Neural cell (in vitro differentiated cells): ENCODE measurements at regions not wholly inside any gene's neighbourhood (a gene's known extent, or its start where the extent isn't known, plus 50 kb on each side); places are given as distances from the start of the nearest gene placed in this dataset.

Source experiments
- H2AFZ ChIP-seq: fragments of 200-600, 300-800 bp; sonication (generic), shearing (Covaris generic); 2 replicates; pipeline ENCODE4 v1.6.0; 2014; ENCODE audit warnings: low read depth, mild to moderate bottlenecking, antibody characterized with exemption, low read length, moderate library complexity
- H3F3A ChIP-seq: fragments of 200-600 bp; shearing (Covaris generic); 2 replicates; pipeline ENCODE4 v1.6.1; 2016; ENCODE audit warnings: mild to moderate bottlenecking, moderate library complexity, mixed read lengths, antibody characterized with exemption, low read length; ENCODE audit not compliant: insufficient read depth, poor library complexity, severe bottlenecking
- H3K27ac ChIP-seq: fragments of 200-600, 300-800 bp; sonication (generic), shearing (Covaris generic); 2 replicates; pipeline ENCODE4 v1.5.1; 2014; ENCODE audit warnings: mild to moderate bottlenecking, low read length, moderate library complexity
- H3K27me3 ChIP-seq: fragments of 300-800, 200-600 bp; sonication (generic), shearing (Covaris generic); 2 replicates; pipeline ENCODE4 v1.6.0; 2014; ENCODE audit warnings: mild to moderate bottlenecking, low read depth, low read length, moderate library complexity; ENCODE audit not compliant: insufficient read depth
- H3K36me3 ChIP-seq: fragments of 300-800, 200-600 bp; sonication (generic), shearing (Covaris generic); 2 replicates; pipeline ENCODE4 v1.5.1; 2014; ENCODE audit warnings: mild to moderate bottlenecking, antibody characterized with exemption, low read length, moderate library complexity; ENCODE audit not compliant: insufficient read depth
- H3K4me2 ChIP-seq: fragments of 300-800, 200-600 bp; sonication (generic), shearing (Covaris generic); 2 replicates; pipeline ENCODE4 v1.6.0; 2014; ENCODE audit warnings: mild to moderate bottlenecking, low read length
- H3K4me3 ChIP-seq: fragments of 300-800, 200-600 bp; sonication (generic), shearing (Covaris generic); 2 replicates; pipeline ENCODE4 v1.5.1; 2014; ENCODE audit warnings: mild to moderate bottlenecking, low read length, moderate library complexity
- H3K79me2 ChIP-seq: fragments of 200-600 bp; shearing (Covaris generic); replicated peaks from 2 replicates; pipeline ENCODE4 v1.6.0; 2014; ENCODE audit warnings: mild to moderate bottlenecking, low read length, moderate library complexity; ENCODE audit not compliant: insufficient read depth
- H3K9ac ChIP-seq: fragments of 300-800, 200-600 bp; sonication (generic), shearing (Covaris generic); 2 replicates; pipeline ENCODE4 v1.6.1; 2016; ENCODE audit warnings: mild to moderate bottlenecking, low read length, mixed read lengths
- H3K9me2 ChIP-seq: fragments of 200-600 bp; shearing (Covaris generic); 2 replicates; pipeline ENCODE4 v1.6.1; 2016; ENCODE audit warnings: mild to moderate bottlenecking, low read length, mixed read lengths; ENCODE audit not compliant: insufficient read depth
- H3K9me3 ChIP-seq: fragments of 200-600, 300-800 bp; sonication (generic), shearing (Covaris generic); 2 replicates; pipeline ENCODE4 v1.6.1; 2016; ENCODE audit warnings: mild to moderate bottlenecking, mixed run types, low read length, moderate library complexity, mixed read lengths
- H4K20me1 ChIP-seq: fragments of 200-600 bp; shearing (Covaris generic); 2 replicates; pipeline ENCODE4 v1.6.1; 2016; ENCODE audit warnings: mild to moderate bottlenecking, mixed run types; ENCODE audit not compliant: insufficient read depth
- CTCF ChIP-seq: fragments of 450-650 bp; IDR thresholded peaks from 2 replicates; pipeline ENCODE4 v1.5.1; 2014; ENCODE audit warnings: antibody characterized with exemption, mild to moderate bottlenecking, moderate library complexity; ENCODE audit not compliant: poor library complexity, severe bottlenecking
- EP300 ChIP-seq: fragments of 450-650 bp; conservative IDR thresholded peaks from 2 replicates; pipeline ENCODE4 v1.6.1; 2014; ENCODE audit warnings: antibody characterized with exemption, mild to moderate bottlenecking, moderate library complexity; ENCODE audit not compliant: poor library complexity, severe bottlenecking
- EZH2 ChIP-seq: fragments of 200-600, 300-800 bp; shearing (Covaris generic), sonication (generic); IDR thresholded peaks from 2 replicates; pipeline ENCODE4 v1.6.1; 2014; ENCODE audit warnings: antibody characterized with exemption, low read length, borderline replicate concordance, mild to moderate bottlenecking; ENCODE audit not compliant: insufficient read depth, poor library complexity, severe bottlenecking
- MXI1 ChIP-seq: fragments of 450-650 bp; conservative IDR thresholded peaks from 2 replicates; pipeline ENCODE4 v1.6.1; 2014; ENCODE audit warnings: antibody characterized with exemption, mild to moderate bottlenecking; ENCODE audit not compliant: poor library complexity, severe bottlenecking
- POLR2AphosphoS5 ChIP-seq: IDR thresholded peaks from 2 replicates; pipeline ENCODE4 v1.6.1; 2012
- RAD21 ChIP-seq: fragments of 450-650 bp; conservative IDR thresholded peaks from 2 replicates; pipeline ENCODE4 v1.6.1; 2014; ENCODE audit warnings: antibody characterized with exemption, mild to moderate bottlenecking, moderate library complexity
- REST ChIP-seq: IDR thresholded peaks from 2 replicates; pipeline ENCODE4 v1.6.1; 2012; ENCODE audit warnings: borderline replicate concordance
- SMC3 ChIP-seq: fragments of 450-650 bp; conservative IDR thresholded peaks from 2 replicates; pipeline ENCODE4 v1.6.1; 2014; ENCODE audit warnings: antibody characterized with exemption, mild to moderate bottlenecking, moderate library complexity; ENCODE audit not compliant: poor library complexity
- TAF1 ChIP-seq: IDR thresholded peaks from 2 replicates; pipeline ENCODE4 v1.6.1; 2012; ENCODE audit warnings: low read depth

- no peaks in the 10 kb centered on the region for H3K36me3 ChIP-seq
- no peaks in the 10 kb centered on the region for H3K79me2 ChIP-seq
- H3K9ac ChIP-seq = no peak overlapping the region
- H3F3A ChIP-seq = no peaks in the 10 kb centered on the region
- peaks cover 93% of the 10 kb centered on the region for H3K27me3 ChIP-seq
- H3K9me2 ChIP-seq = no peaks in the 10 kb centered on the region
- H3K4me2 ChIP-seq = no peak overlapping the region
- TF ChIP-seq EZH2 = no peak
- TF ChIP-seq REST = no peak
- TF ChIP-seq EP300 = no peak
- no peak for TF ChIP-seq RAD21
- no peak for TF ChIP-seq CTCF
- no peak for TF ChIP-seq MXI1
- TF ChIP-seq SMC3 = no peak
- no peak for TF ChIP-seq POLR2AphosphoS5
- no peak overlapping the region for H2AFZ ChIP-seq
- no peaks in the 10 kb centered on the region for H4K20me1 ChIP-seq
- H3K27ac ChIP-seq = no peak overlapping the region
- no peak overlapping the region for H3K4me3 ChIP-seq
- H3K9me3 ChIP-seq = no peaks in the 10 kb centered on the region
These were observed 402.2 kb downstream of the NR2F2 start for GRCh38 chr15:96732704-96733103.

GRCh38 chr15:96733721-96734120, 403.2 kb downstream of the NR2F2 start:
- no peak overlapping the region for H3K27ac ChIP-seq
- H3K9me2 ChIP-seq = no peaks in the 10 kb centered on the region
- H3F3A ChIP-seq = no peaks in the 10 kb centered on the region
- no peak overlapping the region for H3K9ac ChIP-seq
- no peaks in the 10 kb centered on the region for H4K20me1 ChIP-seq
- H2AFZ ChIP-seq = no peak overlapping the region
- H3K36me3 ChIP-seq = no peaks in the 10 kb centered on the region
- peaks cover 91% of the 10 kb centered on the region for H3K27me3 ChIP-seq
- TF ChIP-seq EP300 (no peak), CTCF (no peak), RAD21 (no peak), EZH2 (no peak), SMC3 (no peak), REST (no peak), MXI1 (no peak), POLR2AphosphoS5 (no peak), TAF1 (no peak)
- H3K4me2 ChIP-seq = no peak overlapping the region
- no peaks in the 10 kb centered on the region for H3K79me2 ChIP-seq
- H3K9me3 ChIP-seq = no peaks in the 10 kb centered on the region
- no peak overlapping the region for H3K4me3 ChIP-seq
